ENCODE measurements at regions not wholly inside any gene's neighbourhood (a gene's known extent, or its start where the extent isn't known, plus 50 kb on each side); places are given as distances from the start of the nearest gene placed in this dataset.

DNA sequence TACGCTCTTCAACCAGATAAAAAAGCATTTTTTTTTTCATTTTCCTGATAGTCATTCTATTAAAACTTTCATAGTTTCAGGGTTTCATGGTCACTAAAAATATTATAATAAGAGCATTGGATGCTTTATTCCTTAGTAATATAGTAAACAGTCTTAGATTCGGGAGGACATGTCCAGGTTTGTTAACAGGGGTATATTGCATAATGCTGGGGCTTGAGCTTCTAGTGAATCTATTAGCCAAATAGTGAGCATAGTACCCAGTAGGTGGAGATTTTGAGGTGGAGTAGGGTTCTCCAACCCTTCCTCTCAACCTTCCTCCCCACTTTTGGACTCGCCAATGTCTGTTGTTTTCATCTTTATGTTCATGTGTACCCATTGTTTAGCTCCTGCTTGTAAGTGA, 277.4 kb upstream of the RGS6 start:
- no peak for DNase-seq (ENCODE audit: low read depth, low spot score)
- in situ Hi-C loops (cut with HindIII; ENCODE audit: low sequenced_read_pairs), result no loop called here
- no peak for TF ChIP-seq CTCF (IDR thresholded peaks at IDR 0.05; ENCODE audit: low read depth, low read length)
- no peak overlapping the region for H3K4me3 ChIP-seq (ENCODE audit: low read depth, low read length)

GRCh38 chr14:71658261-71658860, 273.9 kb upstream of the RGS6 start:
- no peak for TF ChIP-seq CTCF (IDR thresholded peaks at IDR 0.05; ENCODE audit: low read depth, low read length)
- peak; percentile 31 for DNase-seq (ENCODE audit: low read depth, low spot score)
- in situ Hi-C loops (cut with HindIII; ENCODE audit: low sequenced_read_pairs), result no loop called here
- no peak overlapping the region for H3K4me3 ChIP-seq (ENCODE audit: low read depth, low read length)

DNA sequence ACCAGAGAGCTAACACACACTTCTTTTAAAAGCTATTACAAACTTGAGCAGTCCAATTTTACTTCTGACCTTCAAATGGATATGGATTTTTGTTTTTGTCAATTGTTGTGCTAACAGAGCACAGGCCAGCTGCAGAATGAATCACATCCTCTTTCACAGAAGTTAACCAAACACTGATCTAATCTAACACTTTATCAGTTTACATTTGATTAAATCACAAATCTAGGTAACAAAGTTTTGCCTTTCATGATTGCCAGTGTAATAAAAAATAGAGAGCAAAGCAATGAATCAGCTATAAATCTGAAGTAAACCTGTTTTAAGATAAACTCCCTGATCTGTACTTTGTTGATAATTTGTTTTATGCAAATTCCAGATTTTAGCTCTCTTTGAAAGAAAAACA, 273.1 kb upstream of the RGS6 start:
- H3K4me3 ChIP-seq (ENCODE audit: low read depth, low read length), result no peak overlapping the region
- DNase-seq (ENCODE audit: low read depth, low spot score), result peak; percentile 33
- TF ChIP-seq CTCF (IDR thresholded peaks at IDR 0.05; ENCODE audit: low read depth, low read length), result no peak
- in situ Hi-C loops (cut with HindIII; ENCODE audit: low sequenced_read_pairs), result no loop called here

GRCh38 chr14:71661441-71661840, 270.8 kb upstream of the RGS6 start:
- DNase-seq (ENCODE audit: low read depth, low spot score), result no peak
- H3K4me3 ChIP-seq (ENCODE audit: low read depth, low read length), result no peak overlapping the region
- in situ Hi-C loops (cut with HindIII; ENCODE audit: low sequenced_read_pairs), result no loop called here
- TF ChIP-seq CTCF (IDR thresholded peaks at IDR 0.05; ENCODE audit: low read depth, low read length), result no peak

DNA sequence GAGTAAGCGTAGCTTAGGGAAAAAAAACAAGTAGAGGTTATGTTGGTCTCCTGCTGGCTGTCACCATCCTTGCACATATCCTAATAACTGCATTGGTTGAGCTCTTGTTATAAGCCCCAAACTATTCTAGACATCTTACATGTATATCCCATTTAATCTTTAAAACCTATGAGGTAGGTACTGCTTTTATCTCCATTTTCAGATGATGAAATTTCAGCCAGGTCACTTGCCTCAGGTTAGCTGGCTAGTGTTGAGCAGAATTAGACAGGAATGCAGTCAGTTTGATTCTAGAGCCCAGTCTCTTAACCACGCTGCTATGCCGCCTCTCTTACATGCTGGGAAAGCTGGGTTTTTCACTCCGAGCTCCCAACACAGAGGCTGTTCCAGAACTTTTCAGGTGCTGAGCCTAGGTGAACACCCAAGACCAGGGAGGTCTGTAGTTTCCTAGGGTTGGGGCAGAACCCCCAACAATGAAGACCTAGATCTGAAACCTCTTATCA, 269.9 kb upstream of the RGS6 start:
- no peak for DNase-seq (ENCODE audit: low read depth, low spot score)
- no peak for TF ChIP-seq CTCF (IDR thresholded peaks at IDR 0.05; ENCODE audit: low read depth, low read length)
- no peak overlapping the region for H3K4me3 ChIP-seq (ENCODE audit: low read depth, low read length)
- in situ Hi-C loops (cut with HindIII; ENCODE audit: low sequenced_read_pairs), result no loop called here

DNA sequence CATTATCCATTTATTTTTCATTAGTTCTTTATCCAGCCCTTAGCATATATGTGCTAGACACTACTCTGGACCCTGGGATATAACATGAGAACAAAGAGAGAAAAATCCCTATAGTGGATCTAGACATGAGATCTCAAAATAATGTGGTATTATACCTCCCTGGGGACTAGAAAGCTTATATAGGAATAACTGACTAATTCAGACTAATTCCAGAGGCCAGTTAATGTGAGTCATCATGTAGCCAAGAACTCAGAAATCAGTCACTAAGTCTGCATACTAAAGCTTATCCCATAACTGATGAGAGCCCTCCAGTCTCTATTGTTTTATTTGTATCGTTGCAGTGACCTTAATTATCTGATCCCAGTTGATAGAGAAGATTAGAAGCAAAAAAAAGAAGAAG, 267.1 kb upstream of the RGS6 start:
- in situ Hi-C loops (cut with HindIII; ENCODE audit: low sequenced_read_pairs), result no loop called here
- DNase-seq (ENCODE audit: low read depth, low spot score), result peak; percentile 85

More for the DNA sequence above, 267.1 kb upstream of the RGS6 start:
- TF ChIP-seq CTCF (IDR thresholded peaks at IDR 0.05; ENCODE audit: low read depth, low read length), result no peak
- no peak overlapping the region for H3K4me3 ChIP-seq (ENCODE audit: low read depth, low read length)

All from astrocyte of the spinal cord (primary cell).